ENCODE measurements at regions not wholly inside any gene's neighbourhood (a gene's known extent, or its start where the extent isn't known, plus 50 kb on each side); places are given as distances from the start of the nearest gene placed in this dataset.

DNA sequence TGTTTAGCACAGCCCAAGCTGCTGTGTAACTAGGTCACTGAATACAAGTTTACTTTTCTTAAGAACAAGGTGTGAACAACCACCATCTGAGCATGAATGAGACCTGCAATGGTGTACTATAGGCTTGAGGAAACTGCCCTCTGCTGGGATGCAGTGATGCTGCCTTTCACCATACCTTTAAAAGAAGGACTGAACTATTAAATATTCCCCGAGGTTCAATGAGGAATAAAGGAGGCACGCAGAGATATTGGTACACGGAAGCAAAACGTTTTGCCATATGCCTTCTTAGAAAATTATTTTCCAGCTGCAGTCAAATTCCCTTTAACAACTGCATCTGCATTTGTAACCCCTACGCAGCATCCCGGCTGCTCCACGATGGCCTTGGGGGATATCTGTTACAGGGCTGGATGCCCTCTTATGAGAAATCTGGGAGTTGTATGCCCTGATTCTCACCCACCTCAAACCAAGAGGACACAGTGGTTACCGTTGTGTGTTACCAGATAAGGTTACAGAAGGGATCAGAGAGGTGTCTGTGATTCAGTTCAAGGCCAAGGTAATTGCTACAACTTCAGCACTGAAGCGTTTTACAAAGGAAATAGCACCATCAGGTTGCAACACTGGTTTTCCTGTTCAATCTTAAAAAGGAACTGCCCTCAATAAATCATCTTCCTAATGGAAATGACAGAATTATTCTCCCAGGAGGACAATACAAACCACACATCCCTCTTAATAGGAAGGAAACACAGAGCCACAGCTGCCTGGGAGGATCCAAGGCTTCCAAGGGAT, 470.5 kb downstream of the LTN1 start:
- TF ChIP-seq BHLHE40 (IDR thresholded peaks at IDR 0.05; ENCODE audit: borderline replicate concordance) (no peak), LEF1 (IDR thresholded peaks at IDR 0.05; ENCODE audit: borderline replicate concordance) (no peak), TARDBP (IDR thresholded peaks at IDR 0.05) (no peak), FOXK2 (IDR thresholded peaks at IDR 0.05) (no peak), ARNT (IDR thresholded peaks at IDR 0.05) (no peak), SP1 (IDR thresholded peaks at IDR 0.05) (no peak), NFRKB (IDR thresholded peaks at IDR 0.05) (no peak), ELF4 (IDR thresholded peaks at IDR 0.05) (no peak), FOXA1 (IDR thresholded peaks at IDR 0.05) (no peak), L3MBTL2 (conservative IDR thresholded peaks at IDR 0.05) (no peak), HDGF (IDR thresholded peaks at IDR 0.05; ENCODE audit: borderline replicate concordance) (no peak), PKNOX1 (IDR thresholded peaks at IDR 0.05) (no peak), SUZ12 (IDR thresholded peaks at IDR 0.05) (no peak), FOXM1 (IDR thresholded peaks at IDR 0.05; ENCODE audit: borderline replicate concordance) (no peak)

Measured in HEK293T (cell line).